SK-N-SH treated with all-trans-retinoic acid at 6 μM for 48 hours (cell line): ENCODE measurements at regions not wholly inside any gene's neighbourhood (a gene's known extent, or its start where the extent isn't known, plus 50 kb on each side); places are given as distances from the start of the nearest gene placed in this dataset.

Source experiments
- ATAC-seq: fragments of 200-7000 bp; cut with Tn5 transposase; 3 replicates; pipeline ENCODE4 v1.9.1; 2020; ENCODE audit warnings: mild to moderate bottlenecking, moderate library complexity
- ARNTL ChIP-seq: fragments of 450-650 bp; formaldehyde crosslinking; IDR thresholded peaks from 2 replicates; pipeline ENCODE4 v1.5.0; 2020; ENCODE audit warnings: low read depth, mild to moderate bottlenecking, moderate library complexity, borderline replicate concordance
- BACH2 ChIP-seq: fragments of 250-450 bp; sonication (Bioruptor Pico); IDR thresholded peaks from 2 replicates; pipeline ENCODE4 v1.9.0; 2021; ENCODE audit warnings: mild to moderate bottlenecking, borderline replicate concordance
- CREB5 ChIP-seq: fragments of 250-450 bp; sonication (Bioruptor Pico); IDR thresholded peaks from 2 replicates; pipeline ENCODE4 v1.5.1; 2020; ENCODE audit warnings: low read depth, mild to moderate bottlenecking, moderate library complexity
- CSRNP3 ChIP-seq: fragments of 250-450 bp; sonication (Bioruptor Pico); IDR thresholded peaks from 2 replicates; pipeline ENCODE4 v1.5.1; 2021; ENCODE audit warnings: mild to moderate bottlenecking, moderate library complexity
- ESRRG ChIP-seq: fragments of 250-450 bp; sonication (Bioruptor Pico); IDR thresholded peaks from 2 replicates; pipeline ENCODE4 v1.6.1; 2021; ENCODE audit warnings: mild to moderate bottlenecking
- GLIS3 ChIP-seq: fragments of 250-450 bp; sonication (Bioruptor Pico); IDR thresholded peaks from 2 replicates; pipeline ENCODE4 v1.5.0; 2020; ENCODE audit warnings: mild to moderate bottlenecking, moderate library complexity
- ISL1 ChIP-seq: fragments of 250-450 bp; sonication (Bioruptor Pico); IDR thresholded peaks from 2 replicates; pipeline ENCODE4 v2.1.2; 2022; ENCODE audit warnings: mild to moderate bottlenecking, moderate library complexity
- OSR1 ChIP-seq: fragments of 250-450 bp; sonication (Bioruptor Pico); IDR thresholded peaks from 2 replicates; pipeline ENCODE4 v1.8.0; 2022; ENCODE audit warnings: moderate library complexity, mild to moderate bottlenecking, inconsistent platforms
- PATZ1 ChIP-seq: fragments of 250-450 bp; sonication (Bioruptor Pico); IDR thresholded peaks from 2 replicates; pipeline ENCODE4 v1.8.0; 2020; ENCODE audit warnings: mild to moderate bottlenecking, moderate library complexity, borderline replicate concordance
- POU6F1 ChIP-seq: fragments of 250-450 bp; sonication (Bioruptor Pico); IDR thresholded peaks from 2 replicates; pipeline ENCODE4 v1.8.0; 2021; ENCODE audit warnings: low read depth, mild to moderate bottlenecking, moderate library complexity, borderline replicate concordance
- PPARA ChIP-seq: fragments of 250-450 bp; sonication (Bioruptor Pico); IDR thresholded peaks from 2 replicates; pipeline ENCODE4 v1.5.0; 2020; ENCODE audit warnings: mild to moderate bottlenecking, borderline replicate concordance
- RARB ChIP-seq: fragments of 250-450 bp; sonication (Bioruptor Pico); IDR thresholded peaks from 2 replicates; pipeline ENCODE4 v1.8.0; 2021; ENCODE audit warnings: mild to moderate bottlenecking, moderate library complexity
- SNAI2 ChIP-seq: fragments of 250-450 bp; sonication (Bioruptor Pico); IDR thresholded peaks from 2 replicates; pipeline ENCODE4 v1.5.0; 2020; ENCODE audit warnings: mild to moderate bottlenecking, moderate library complexity
- TCF4 ChIP-seq: fragments of 250-450 bp; sonication (Bioruptor Pico); IDR thresholded peaks from 2 replicates; pipeline ENCODE4 v1.8.0; 2021; ENCODE audit warnings: mild to moderate bottlenecking, moderate library complexity, borderline replicate concordance
- TOX ChIP-seq: fragments of 250-450 bp; sonication (Bioruptor Pico); IDR thresholded peaks from 2 replicates; pipeline ENCODE4 v1.8.0; 2021; ENCODE audit warnings: mild to moderate bottlenecking, moderate library complexity, borderline replicate concordance
- ZC3H10 ChIP-seq: fragments of 250-450 bp; sonication (Bioruptor Pico); IDR thresholded peaks from 2 replicates; pipeline ENCODE4 v1.5.1; 2021; ENCODE audit warnings: mild to moderate bottlenecking, moderate library complexity
- ZFP3 ChIP-seq: fragments of 250-450 bp; sonication (Bioruptor Pico); IDR thresholded peaks from 2 replicates; pipeline ENCODE4 v1.5.0; 2020; ENCODE audit warnings: mild to moderate bottlenecking, moderate library complexity
- ZFP30 ChIP-seq: fragments of 450-650 bp; formaldehyde crosslinking; IDR thresholded peaks from 2 replicates; pipeline ENCODE4 v1.5.0; 2022; ENCODE audit warnings: mild to moderate bottlenecking, moderate library complexity
- ZNF565 ChIP-seq: fragments of 450-650 bp; formaldehyde crosslinking; conservative IDR thresholded peaks from 2 replicates; pipeline ENCODE4 v1.5.0; 2020; ENCODE audit warnings: low read depth, mild to moderate bottlenecking, moderate library complexity
- ZNF70 ChIP-seq: fragments of 450-650 bp; formaldehyde crosslinking; IDR thresholded peaks from 2 replicates; pipeline ENCODE4 v1.5.0; 2020; ENCODE audit warnings: mild to moderate bottlenecking, moderate library complexity
- ZNF8 ChIP-seq: fragments of 450-650 bp; formaldehyde crosslinking; IDR thresholded peaks from 2 replicates; pipeline ENCODE4 v1.5.0; 2020; ENCODE audit warnings: mild to moderate bottlenecking, moderate library complexity

- TF ChIP-seq TCF4 (CRISPR knock-in tag) (peak; percentile 66; the same call in 1 of the 2 replicates), ISL1 (CRISPR knock-in tag) (no peak)
- TF ChIP-seq, all 23 proteins: peak for 1
- ATAC-seq = no peak
Observed at GRCh38 chr3:182180654-182181385, 469.1 kb downstream of the SOX2 start.

GRCh38 chr3:182182531-182182968 is 470.8 kb downstream of the SOX2 start:
- ATAC-seq = no peak
- TF ChIP-seq ZC3H10 (CRISPR knock-in tag) (no peak), TOX (CRISPR knock-in tag) (no peak)

- no peak for ATAC-seq
- TF ChIP-seq OSR1 (CRISPR knock-in tag) = no peak
Observed at GRCh38 chr3:182183716-182184430, 472.1 kb downstream of the SOX2 start.

- no peak for ATAC-seq
- no peak for TF ChIP-seq SNAI2
- TF ChIP-seq ESRRG = no peak
- no peak for TF ChIP-seq PPARA (CRISPR knock-in tag)
- TF ChIP-seq ZFP30 (CRISPR knock-in tag) = no peak
- no peak for TF ChIP-seq TOX (CRISPR knock-in tag)
- TF ChIP-seq ZC3H10 (CRISPR knock-in tag) = no peak
- no peak for TF ChIP-seq TCF4 (CRISPR knock-in tag)
- TF ChIP-seq CSRNP3 (CRISPR knock-in tag) = no peak
- no peak for TF ChIP-seq RARB (CRISPR knock-in tag)
- no peak for TF ChIP-seq ISL1 (CRISPR knock-in tag)
- no peak for TF ChIP-seq ZFP3
- TF ChIP-seq ARNTL (CRISPR knock-in tag) = no peak
- TF ChIP-seq ZNF70 = no peak
- TF ChIP-seq BACH2 = no peak
- no peak for TF ChIP-seq CREB5 (CRISPR knock-in tag)
- no peak for TF ChIP-seq ZNF565 (CRISPR knock-in tag)
Observed at GRCh38 chr3:182185313-182185712, 473.6 kb downstream of the SOX2 start.

- no peak for ATAC-seq
- TF ChIP-seq POU6F1 (CRISPR knock-in tag) = no peak
- no peak for TF ChIP-seq ESRRG
- no peak for TF ChIP-seq ZNF8
- TF ChIP-seq GLIS3 = no peak
- TF ChIP-seq RARB (CRISPR knock-in tag) = no peak
- TF ChIP-seq ZFP3 = no peak
- TF ChIP-seq ZNF565 (CRISPR knock-in tag) = no peak
Observed at GRCh38 chr3:182190056-182190455, 478.3 kb downstream of the SOX2 start.

GRCh38 chr3:182198345-182198744 is 486.6 kb downstream of the SOX2 start:
- no peak for ATAC-seq
- TF ChIP-seq TCF4 (CRISPR knock-in tag) = no peak
- no peak for TF ChIP-seq ZNF70
- no peak for TF ChIP-seq PATZ1 (CRISPR knock-in tag)
- TF ChIP-seq POU6F1 (CRISPR knock-in tag) = no peak
- TF ChIP-seq ISL1 (CRISPR knock-in tag) = no peak
- no peak for TF ChIP-seq PPARA (CRISPR knock-in tag)
- no peak for TF ChIP-seq ZNF8
- TF ChIP-seq ZC3H10 (CRISPR knock-in tag) = no peak
- TF ChIP-seq ARNTL (CRISPR knock-in tag) = no peak
- TF ChIP-seq CSRNP3 (CRISPR knock-in tag) = no peak
- no peak for TF ChIP-seq ESRRG
- no peak for TF ChIP-seq RARB (CRISPR knock-in tag)
- no peak for TF ChIP-seq TOX (CRISPR knock-in tag)
